Endothelial cell (in vitro differentiated cells): ENCODE measurements at regions not wholly inside any gene's neighbourhood (a gene's known extent, or its start where the extent isn't known, plus 50 kb on each side); places are given as distances from the start of the nearest gene placed in this dataset.

ENCODE experiments used
- DNase-seq: peaks from one replicate; pipeline ENCODE4 v3.0.0; 2021; ENCODE audit warnings: low spot score
- H3K27ac Mint-ChIP-seq: one replicate; pipeline ENCODE4 v1.8.0; 2021; ENCODE audit warnings: mixed read lengths, inconsistent platforms; ENCODE audit not compliant: unreplicated experiment
- H3K27me3 Mint-ChIP-seq: one replicate; pipeline ENCODE4 v1.8.0; 2021; ENCODE audit warnings: mild to moderate bottlenecking, moderate library complexity, mixed read lengths, inconsistent platforms; ENCODE audit not compliant: unreplicated experiment
- H3K36me3 Mint-ChIP-seq: one replicate; pipeline ENCODE4 v1.8.0; 2021; ENCODE audit warnings: mild to moderate bottlenecking, low read depth, mixed read lengths, inconsistent platforms; ENCODE audit not compliant: unreplicated experiment
- H3K4me1 Mint-ChIP-seq: one replicate; pipeline ENCODE4 v1.8.0; 2021; ENCODE audit warnings: mild to moderate bottlenecking, mixed read lengths, inconsistent platforms; ENCODE audit not compliant: unreplicated experiment
- H3K4me3 Mint-ChIP-seq: one replicate; pipeline ENCODE4 v1.8.0; 2021; ENCODE audit warnings: mild to moderate bottlenecking, mixed read lengths, inconsistent platforms; ENCODE audit not compliant: unreplicated experiment
- H3K9me3 Mint-ChIP-seq: one replicate; pipeline ENCODE4 v1.8.0; 2021; ENCODE audit warnings: mixed read lengths, inconsistent platforms; ENCODE audit not compliant: unreplicated experiment
- CTCF ChIP-seq: fragments of 200-600 bp; sonication (generic); IDR thresholded peaks from one replicate; pipeline ENCODE4 v1.5.0; 2021; ENCODE audit warnings: antibody characterized with exemption; ENCODE audit not compliant: unreplicated experiment

GRCh38 chr1:90476994-90477393, 240.1 kb downstream of the BARHL2 start:
- Mint-ChIP-seq H3K36me3 (no peaks in the 10 kb centered on the region), H3K4me1 (no peaks in the 10 kb centered on the region), H3K9me3 (no peaks in the 10 kb centered on the region), H3K27me3 (no peaks in the 10 kb centered on the region), H3K4me3 (no peak overlapping the region), H3K27ac (no peak overlapping the region)
- no peak for DNase-seq
- no peak for TF ChIP-seq CTCF

- Mint-ChIP-seq H3K27me3 (no peaks in the 10 kb centered on the region), H3K4me1 (no peaks in the 10 kb centered on the region), H3K27ac (no peak overlapping the region), H3K9me3 (no peaks in the 10 kb centered on the region), H3K36me3 (no peaks in the 10 kb centered on the region), H3K4me3 (no peak overlapping the region)
- no peak for TF ChIP-seq CTCF
- DNase-seq: no peak
Measured at GRCh38 chr1:90476411-90476810, 240.7 kb downstream of the BARHL2 start.

GRCh38 chr1:90475631-90476030, 241.5 kb downstream of the BARHL2 start:
- Mint-ChIP-seq H3K27me3 (no peaks in the 10 kb centered on the region), H3K4me3 (no peak overlapping the region), H3K27ac (no peak overlapping the region), H3K4me1 (no peaks in the 10 kb centered on the region), H3K36me3 (no peaks in the 10 kb centered on the region), H3K9me3 (no peaks in the 10 kb centered on the region)
- no peak for DNase-seq
- TF ChIP-seq CTCF: no peak

GRCh38 chr1:90474731-90475130, 242.4 kb downstream of the BARHL2 start:
- no peak for DNase-seq
- Mint-ChIP-seq H3K27ac (no peak overlapping the region), H3K36me3 (no peaks in the 10 kb centered on the region), H3K4me1 (no peaks in the 10 kb centered on the region), H3K4me3 (no peak overlapping the region), H3K27me3 (no peaks in the 10 kb centered on the region), H3K9me3 (no peaks in the 10 kb centered on the region)
- no peak for TF ChIP-seq CTCF

GRCh38 chr1:90474158-90474557, 242.9 kb downstream of the BARHL2 start:
- H3K9me3 Mint-ChIP-seq: no peaks in the 10 kb centered on the region
- no peaks in the 10 kb centered on the region for H3K27me3 Mint-ChIP-seq
- no peak overlapping the region for H3K4me3 Mint-ChIP-seq
- no peaks in the 10 kb centered on the region for H3K4me1 Mint-ChIP-seq
- no peak overlapping the region for H3K27ac Mint-ChIP-seq
- no peak for DNase-seq
- TF ChIP-seq CTCF: no peak
- no peaks in the 10 kb centered on the region for H3K36me3 Mint-ChIP-seq
